H1 (cell line): ENCODE measurements at regions not wholly inside any gene's neighbourhood (a gene's known extent, or its start where the extent isn't known, plus 50 kb on each side); places are given as distances from the start of the nearest gene placed in this dataset.

ENCODE experiments used
- CTCF ChIA-PET: fragments of 300-600 bp; sonication (Branson Sonifier 250); formaldehyde crosslinking; loops from one replicate; lab custom pipeline; 2021; ENCODE audit not compliant: partially characterized antibody; lab: Charles Lee
- POLR2A ChIA-PET: fragments of 300-600 bp; sonication (Branson Sonifier 250); formaldehyde crosslinking; loops from one replicate; lab custom pipeline; 2021; ENCODE audit warnings: inconsistent platforms; ENCODE audit not compliant: partially characterized antibody; lab: Charles Lee
- DNase-seq, 2 experiments: peaks; one replicate each; pipeline versions ENCODE4 v3.0.0 to v3.0.0-alpha.2; 2010 to 2022; ENCODE audit warnings: low spot score in 2 of 2, low read depth in 1 of 2, mixed read lengths in 1 of 2
- FAIRE-seq: peaks from 2 replicates; lab custom pipeline; 2011; peaks lifted over from hg19 to GRCh38; lab: Jason Lieb, UNC
- H2AFZ ChIP-seq: 2 replicates; pipeline ENCODE4 v1.8.1; 2012; ENCODE audit warnings: low read length, inconsistent platforms
- H2AK5ac ChIP-seq: 2 replicates; pipeline ENCODE4 v1.6.1; 2013; ENCODE audit warnings: low read depth, low read length
- H2BK120ac ChIP-seq: replicated peaks from 2 replicates; pipeline ENCODE3; 2013; ENCODE audit warnings: low read depth, low read length, inconsistent platforms
- H2BK12ac ChIP-seq: 2 replicates; pipeline ENCODE4 v1.6.1; 2013; ENCODE audit warnings: low read depth, low read length
- H2BK15ac ChIP-seq: 2 replicates; pipeline ENCODE4 v1.6.1; 2013; ENCODE audit warnings: low read length
- H2BK20ac ChIP-seq: 2 replicates; pipeline ENCODE4 v1.6.1; 2013; ENCODE audit warnings: low read length
- H2BK5ac ChIP-seq: 2 replicates; pipeline ENCODE4 v1.6.1; 2013; ENCODE audit warnings: low read depth, low read length
- H3K14ac ChIP-seq: 2 replicates; pipeline ENCODE4 v1.6.1; 2013; ENCODE audit warnings: inconsistent platforms; ENCODE audit not compliant: insufficient read length
- H3K18ac ChIP-seq: 2 replicates; pipeline ENCODE4 v1.6.1; 2013; ENCODE audit warnings: low read length; ENCODE audit errors: extremely low read depth
- H3K23ac ChIP-seq: 2 replicates; pipeline ENCODE4 v1.6.1; 2013; ENCODE audit warnings: inconsistent platforms; ENCODE audit not compliant: insufficient read length
- H3K23me2 ChIP-seq: 2 replicates; pipeline ENCODE4 v1.6.1; 2013; ENCODE audit warnings: low read depth, low read length
- H3K27ac ChIP-seq: 2 replicates; pipeline ENCODE4 v1.6.1; 2011; ENCODE audit warnings: low read depth, low read length, inconsistent platforms
- H3K27me3 ChIP-seq, 4 experiments: replicated peaks in 1 of 4; 1 replicate in 1 of 4; 2 replicates in 3 of 4; pipeline versions ENCODE4 v1.6.1 to v1.8.1; 2011 to 2013; ENCODE audit warnings: low read length in 3 of 4, mild to moderate bottlenecking in 3 of 4, inconsistent platforms in 2 of 4, mixed read lengths in 2 of 4, moderate library complexity in 1 of 4; ENCODE audit not compliant: control insufficient read depth in 3 of 4, insufficient read depth in 3 of 4; ENCODE audit errors: extremely low read depth in 1 of 4
- H3K36me3 ChIP-seq, 4 experiments: 2 replicates each; pipeline versions ENCODE4 v1.6.1 to v1.8.1; 2011 to 2013; ENCODE audit warnings: mild to moderate bottlenecking in 4 of 4, low read length in 3 of 4, moderate library complexity in 2 of 4, control low read depth in 1 of 4, inconsistent platforms in 1 of 4; ENCODE audit not compliant: insufficient read depth in 4 of 4, control insufficient read depth in 2 of 4
- H3K4ac ChIP-seq: replicated peaks from 2 replicates; pipeline ENCODE3; 2013; ENCODE audit warnings: low read length, low read depth, mixed read lengths, inconsistent platforms; ENCODE audit not compliant: insufficient read length
- H3K4me1 ChIP-seq, 4 experiments: replicated peaks in 1 of 4; 1 replicate in 1 of 4; 2 replicates in 3 of 4; pipeline versions ENCODE4 v1.6.1 to v1.8.1; 2011 to 2013; ENCODE audit warnings: low read length in 3 of 4, inconsistent platforms in 2 of 4, mixed read lengths in 1 of 4; ENCODE audit not compliant: insufficient read depth in 4 of 4, control insufficient read depth in 3 of 4
- H3K4me2 ChIP-seq, 2 experiments: 2 replicates each; pipeline versions ENCODE4 v1.6.1 to v1.8.1; 2011 to 2013; ENCODE audit warnings: low read depth in 2 of 2, low read length in 2 of 2, control low read depth in 1 of 2, inconsistent platforms in 1 of 2, mild to moderate bottlenecking in 1 of 2; ENCODE audit not compliant: insufficient read depth in 1 of 2
- H3K4me3 ChIP-seq, 4 experiments: fragments of 200-600, 300-600 bp in 1 of 4; sonication (generic), shearing (Covaris generic), sonication (Bioruptor Twin) in 1 of 4; 2 replicates each; pipeline versions ENCODE4 v1.5.1 to v1.8.1; 2011 to 2016; ENCODE audit warnings: low read length in 4 of 4, low read depth in 3 of 4, control low read depth in 2 of 4, inconsistent platforms in 2 of 4, mild to moderate bottlenecking in 2 of 4, mixed read lengths in 1 of 4, moderate library complexity in 1 of 4; ENCODE audit not compliant: insufficient read depth in 2 of 4; ENCODE audit errors: extremely low read depth in 1 of 4
- H3K56ac ChIP-seq: replicated peaks from 2 replicates; pipeline ENCODE3; 2013; ENCODE audit warnings: low read depth, mild to moderate bottlenecking, mixed read lengths, low read length, inconsistent platforms; ENCODE audit not compliant: insufficient read length
- H3K79me1 ChIP-seq: 2 replicates; pipeline ENCODE4 v1.6.1; 2013; ENCODE audit warnings: low read depth, low read length, control low read depth
- H3K79me2 ChIP-seq, 2 experiments: 2 replicates each; pipeline versions ENCODE4 v1.6.1 to v1.8.1; 2012 to 2013; ENCODE audit warnings: low read length in 2 of 2, mild to moderate bottlenecking in 2 of 2, inconsistent platforms in 1 of 2; ENCODE audit not compliant: insufficient read depth in 2 of 2, control insufficient read depth in 1 of 2
- H3K9ac ChIP-seq, 4 experiments: replicated peaks in 1 of 4; 1 replicate in 1 of 4; 2 replicates in 3 of 4; pipeline versions ENCODE4 v1.6.1 to v1.8.1; 2011 to 2013; ENCODE audit warnings: low read depth in 3 of 4, low read length in 3 of 4, control low read depth in 2 of 4, mild to moderate bottlenecking in 2 of 4, moderate library complexity in 2 of 4, inconsistent platforms in 1 of 4; ENCODE audit errors: extremely low read depth in 1 of 4
- H3K9me3 ChIP-seq, 2 experiments: 2 replicates each; pipeline versions ENCODE4 v1.6.1 to v1.8.1; 2012 to 2013; ENCODE audit warnings: mild to moderate bottlenecking in 2 of 2, moderate library complexity in 2 of 2, control low read depth in 1 of 2, inconsistent platforms in 1 of 2, low read depth in 1 of 2, low read length in 1 of 2, mixed read lengths in 1 of 2; ENCODE audit not compliant: insufficient read depth in 2 of 2
- H4K20me1 ChIP-seq, 2 experiments: replicated peaks in 1 of 2; 2 replicates each; pipeline versions ENCODE3 to v1.8.1; 2011 to 2013; ENCODE audit warnings: inconsistent platforms in 2 of 2, low read length in 2 of 2, mild to moderate bottlenecking in 1 of 2; ENCODE audit not compliant: insufficient read depth in 2 of 2, control insufficient read depth in 1 of 2
- H4K5ac ChIP-seq: 2 replicates; pipeline ENCODE4 v1.6.1; 2013; ENCODE audit warnings: low read length, low read depth, mixed read lengths, inconsistent platforms; ENCODE audit not compliant: insufficient read length
- H4K8ac ChIP-seq: 2 replicates; pipeline ENCODE4 v1.8.0; 2013; ENCODE audit warnings: mild to moderate bottlenecking, moderate library complexity, low read length, inconsistent platforms; ENCODE audit not compliant: insufficient read depth; ENCODE audit errors: extremely low read depth
- H4K91ac ChIP-seq: replicated peaks from 2 replicates; pipeline ENCODE3; 2013; ENCODE audit warnings: low read length, mixed read lengths, inconsistent platforms; ENCODE audit not compliant: insufficient read length
- CBX5 ChIP-seq: fragments of 300-800, 300-1000 bp; sonication (generic); IDR thresholded peaks from 2 replicates; pipeline ENCODE4 v1.7.1; 2016; ENCODE audit warnings: antibody characterized with exemption, low read length, low read depth
- KDM4A ChIP-seq: IDR thresholded peaks from one replicate; pipeline ENCODE4 v1.7.1; 2012; ENCODE audit warnings: low read depth, mild to moderate bottlenecking, moderate library complexity, low read length, inconsistent platforms; ENCODE audit not compliant: severe bottlenecking
- SUZ12 ChIP-seq: fragments of 200-600 bp; sonication (generic); IDR thresholded peaks from 2 replicates; pipeline ENCODE4 v1.6.1; 2012; ENCODE audit warnings: mild to moderate bottlenecking, inconsistent platforms, low read length, moderate library complexity, mixed read lengths
- WGBS, 2 experiments: shearing (Covaris generic) in 1 of 2; methylation state at CpG; one replicate each; pipeline versions ENCODE4 v1.1.6 to v1.1.7; 2013 to 2015; ENCODE audit warnings: low lambda C conversion rate in 2 of 2, mixed read lengths in 2 of 2, inconsistent platforms in 1 of 2, low coverage in 1 of 2, missing lambda C conversion rate in 1 of 2; ENCODE audit not compliant: insufficient replicate concordance in 2 of 2, insufficient coverage in 1 of 2, insufficient read length in 1 of 2; ENCODE audit errors: extremely low coverage in 1 of 2, missing lambda C conversion rate in 1 of 2; 5-methylcytosine and 5-hydroxymethylcytosine counted together

GRCh38 chr5:67319935-67320725 lies 123.5 kb upstream of the CD180 start:
- TF ChIP-seq CBX5 (no peak), SUZ12 (no peak), KDM4A (no peak)
- Histone ChIP-seq H4K20me1 (no peaks in the 10 kb centered on the region), H3K4ac (no peak overlapping the region), H2AK5ac (no peak overlapping the region), H3K9ac (no peak overlapping the region), H2BK15ac (no peak overlapping the region), H3K9me3 (peaks cover 2 to 11% of the 10 kb centered on the region in 2 experiments; a peak in 2 of 4 replicates), H3K14ac (no peak overlapping the region), H3K36me3 (0 out of 8 replicates have a peak, but pooled peaks cover 0 to 3% (median 0%) of the 10 kb centered on the region in 4 experiments), H3K79me2 (no peaks in the 10 kb centered on the region), H3K23me2 (no peaks in the 10 kb centered on the region; the same call in 1 of the 2 replicates), H2AFZ (no peak overlapping the region), H2BK120ac (no peak overlapping the region), H3K79me1 (no peaks in the 10 kb centered on the region), H4K8ac (no peak overlapping the region), H2BK12ac (no peak overlapping the region), H3K4me3 (no peak overlapping the region), H4K5ac (no peak overlapping the region), H3K23ac (no peak overlapping the region), H3K27me3 (no peaks in the 10 kb centered on the region), H3K27ac (no peak overlapping the region), H2BK20ac (no peak overlapping the region), H3K18ac (no peak overlapping the region), H3K56ac (no peak overlapping the region), H2BK5ac (no peak overlapping the region), H3K4me1 (no peaks in the 10 kb centered on the region; a peak in 1 of 7 replicates), H4K91ac (no peak overlapping the region), H3K4me2 (no peak overlapping the region)
- POLR2A ChIA-PET: no interaction called here
- DNase-seq (no peak), FAIRE-seq (no peak)
- CTCF ChIA-PET: no interaction called here
- 92% methylated on average over 3 of the region's 3 CpGs; no CpG with 5 or more reads in 1 of the 2 experiments for WGBS, 2 experiments
